HEK293 (cell line): ENCODE measurements at regions not wholly inside any gene's neighbourhood (a gene's known extent, or its start where the extent isn't known, plus 50 kb on each side); places are given as distances from the start of the nearest gene placed in this dataset.

Experiments used
- CTCF ChIA-PET: fragments of 350-600 bp; formaldehyde crosslinking; extraction: SDS; loops from one replicate; lab custom pipeline; 2021; ENCODE audit warnings: antibody characterized with exemption; lab: Yijun Ruan, JAX
- POLR2A ChIA-PET: fragments of 300-600 bp; formaldehyde crosslinking; extraction: SDS; loops from one replicate; lab custom pipeline; 2020; ENCODE audit warnings: antibody characterized with exemption, inconsistent platforms; lab: Yijun Ruan, JAX
- H3K27ac ChIP-seq: fragments of 200-500 bp; sonication (Bioruptor generic); 2 replicates; pipeline ENCODE4 v1.5.1; 2014; ENCODE audit warnings: low read depth, low read length, control low read depth, inconsistent platforms; ENCODE audit errors: extremely low read depth
- H3K36me3 ChIP-seq, 2 experiments: fragments of 200-500 bp in 1 of 2; sonication (Bioruptor generic) in 1 of 2; 1 replicate in 1 of 2; 2 replicates in 1 of 2; pipeline ENCODE4 v1.5.1; 2014 to 2017; ENCODE audit warnings: inconsistent platforms in 2 of 2, low read length in 2 of 2; ENCODE audit not compliant: control insufficient read depth in 2 of 2, insufficient read depth in 1 of 2
- H3K4me1 ChIP-seq: fragments of 200-500 bp; sonication (Bioruptor generic); 2 replicates; pipeline ENCODE4 v1.5.1; 2014; ENCODE audit warnings: mild to moderate bottlenecking, low read length, inconsistent platforms; ENCODE audit not compliant: control insufficient read depth, insufficient read depth
- H3K4me3 ChIP-seq: 2 replicates; pipeline ENCODE4 v1.5.1; 2011; ENCODE audit warnings: low read depth, mild to moderate bottlenecking, control low read depth, low read length, moderate library complexity
- H3K9me3 ChIP-seq: fragments of 200-500 bp; sonication (Bioruptor generic); 2 replicates; pipeline ENCODE4 v1.5.1; 2014; ENCODE audit warnings: low read depth, low read length, inconsistent platforms; ENCODE audit not compliant: control insufficient read depth, insufficient read depth
- OVOL3 ChIP-seq: fragments of 450-650 bp; formaldehyde crosslinking; IDR thresholded peaks from 2 replicates; pipeline ENCODE4 v1.5.1; 2016; ENCODE audit warnings: missing biosample characterization, missing genetic modification characterization
- PRDM1 ChIP-seq: fragments of 450-650 bp; formaldehyde crosslinking; IDR thresholded peaks from 2 replicates; pipeline ENCODE4; 2016; ENCODE audit warnings: missing biosample characterization, missing genetic modification characterization
- SETDB1 ChIP-seq: IDR thresholded peaks from one replicate; pipeline ENCODE4 v1.6.1; 2017; ENCODE audit warnings: mild to moderate bottlenecking, low read length, moderate library complexity, mixed read lengths; ENCODE audit not compliant: insufficient read length
- TSHZ1 ChIP-seq: fragments of 450-650 bp; formaldehyde crosslinking; IDR thresholded peaks from 2 replicates; pipeline ENCODE4 v1.5.1; 2016; ENCODE audit warnings: missing biosample characterization, missing genetic modification characterization, borderline replicate concordance
- ZBTB1 ChIP-seq: fragments of 450-650 bp; formaldehyde crosslinking; IDR thresholded peaks from 2 replicates; pipeline ENCODE4 v1.5.1; 2016; ENCODE audit warnings: missing biosample characterization, missing genetic modification characterization
- ZBTB8A ChIP-seq: fragments of 450-650 bp; formaldehyde crosslinking; IDR thresholded peaks from 2 replicates; pipeline ENCODE4 v1.5.1; 2016; ENCODE audit warnings: missing biosample characterization, missing genetic modification characterization
- ZNF138 ChIP-seq: fragments of 450-650 bp; formaldehyde crosslinking; IDR thresholded peaks from 2 replicates; pipeline ENCODE4 v1.5.1; 2016; ENCODE audit warnings: missing biosample characterization, missing genetic modification characterization, borderline replicate concordance
- ZNF202 ChIP-seq: fragments of 450-650 bp; formaldehyde crosslinking; IDR thresholded peaks from 2 replicates; pipeline ENCODE4 v1.5.1; 2016; ENCODE audit warnings: missing biosample characterization, missing genetic modification characterization, borderline replicate concordance
- ZNF23 ChIP-seq: fragments of 450-650 bp; formaldehyde crosslinking; IDR thresholded peaks from 2 replicates; pipeline ENCODE4 v1.5.1; 2016; ENCODE audit warnings: missing biosample characterization, missing genetic modification characterization, borderline replicate concordance
- ZNF248 ChIP-seq: fragments of 450-650 bp; formaldehyde crosslinking; IDR thresholded peaks from 2 replicates; pipeline ENCODE4 v1.5.1; 2017; ENCODE audit warnings: missing biosample characterization, missing genetic modification characterization
- ZNF416 ChIP-seq: fragments of 450-650 bp; formaldehyde crosslinking; IDR thresholded peaks from 2 replicates; pipeline ENCODE4 v1.5.1; 2016; ENCODE audit warnings: missing biosample characterization, missing genetic modification characterization
- ZNF449 ChIP-seq: fragments of 450-650 bp; formaldehyde crosslinking; IDR thresholded peaks from 2 replicates; pipeline ENCODE4 v1.5.1; 2017; ENCODE audit warnings: missing biosample characterization, mild to moderate bottlenecking, missing genetic modification characterization, moderate library complexity
- ZNF473 ChIP-seq: fragments of 450-650 bp; formaldehyde crosslinking; IDR thresholded peaks from 2 replicates; pipeline ENCODE4 v1.5.1; 2017; ENCODE audit warnings: missing biosample characterization, missing genetic modification characterization
- ZNF501 ChIP-seq: fragments of 450-650 bp; formaldehyde crosslinking; IDR thresholded peaks from 2 replicates; pipeline ENCODE4 v1.5.1; 2016; ENCODE audit warnings: missing biosample characterization, missing genetic modification characterization
- ZNF514 ChIP-seq: fragments of 450-650 bp; formaldehyde crosslinking; IDR thresholded peaks from 2 replicates; pipeline ENCODE4 v1.5.1; 2016; ENCODE audit warnings: missing biosample characterization, missing genetic modification characterization
- ZNF555 ChIP-seq: fragments of 450-650 bp; formaldehyde crosslinking; conservative IDR thresholded peaks from 2 replicates; pipeline ENCODE4 v1.5.1; 2017; ENCODE audit warnings: missing biosample characterization, mild to moderate bottlenecking, missing genetic modification characterization, inconsistent platforms
- ZNF654 ChIP-seq: fragments of 450-650 bp; formaldehyde crosslinking; IDR thresholded peaks from 2 replicates; pipeline ENCODE4 v1.5.1; 2016; ENCODE audit warnings: low read depth, missing biosample characterization, missing genetic modification characterization
- ZNF677 ChIP-seq: fragments of 450-650 bp; IDR thresholded peaks from 2 replicates; pipeline ENCODE4 v1.5.0; 2018; ENCODE audit warnings: missing biosample characterization, mild to moderate bottlenecking, missing genetic modification characterization, moderate library complexity
- ZNF704 ChIP-seq: fragments of 450-650 bp; formaldehyde crosslinking; IDR thresholded peaks from 2 replicates; pipeline ENCODE4 v1.5.1; 2016; ENCODE audit warnings: missing biosample characterization, missing genetic modification characterization
- ZXDB ChIP-seq: fragments of 450-650 bp; formaldehyde crosslinking; IDR thresholded peaks from 2 replicates; pipeline ENCODE4 v1.5.1; 2016; ENCODE audit warnings: missing biosample characterization, missing genetic modification characterization
- TF ChIP-seq, protein P1 (sequence below): fragments of 450-650 bp; formaldehyde crosslinking; IDR thresholded peaks from 2 replicates; pipeline ENCODE4 v1.5.1; 2016; ENCODE audit warnings: missing biosample characterization, missing genetic modification characterization
- TF ChIP-seq, protein P2 (sequence below): fragments of 450-650 bp; formaldehyde crosslinking; IDR thresholded peaks from 2 replicates; pipeline ENCODE4 v1.5.1; 2017; ENCODE audit warnings: missing biosample characterization, missing genetic modification characterization
- TF ChIP-seq, protein P3 (sequence below): fragments of 450-650 bp; formaldehyde crosslinking; IDR thresholded peaks from 2 replicates; pipeline ENCODE4 v1.5.1; 2016; ENCODE audit warnings: missing biosample characterization, missing genetic modification characterization

- TF ChIP-seq, protein P1, sequence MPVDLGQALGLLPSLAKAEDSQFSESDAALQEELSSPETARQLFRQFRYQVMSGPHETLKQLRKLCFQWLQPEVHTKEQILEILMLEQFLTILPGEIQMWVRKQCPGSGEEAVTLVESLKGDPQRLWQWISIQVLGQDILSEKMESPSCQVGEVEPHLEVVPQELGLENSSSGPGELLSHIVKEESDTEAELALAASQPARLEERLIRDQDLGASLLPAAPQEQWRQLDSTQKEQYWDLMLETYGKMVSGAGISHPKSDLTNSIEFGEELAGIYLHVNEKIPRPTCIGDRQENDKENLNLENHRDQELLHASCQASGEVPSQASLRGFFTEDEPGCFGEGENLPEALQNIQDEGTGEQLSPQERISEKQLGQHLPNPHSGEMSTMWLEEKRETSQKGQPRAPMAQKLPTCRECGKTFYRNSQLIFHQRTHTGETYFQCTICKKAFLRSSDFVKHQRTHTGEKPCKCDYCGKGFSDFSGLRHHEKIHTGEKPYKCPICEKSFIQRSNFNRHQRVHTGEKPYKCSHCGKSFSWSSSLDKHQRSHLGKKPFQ (tag by site-specific recombination) = no peak
- TF ChIP-seq, protein P2, sequence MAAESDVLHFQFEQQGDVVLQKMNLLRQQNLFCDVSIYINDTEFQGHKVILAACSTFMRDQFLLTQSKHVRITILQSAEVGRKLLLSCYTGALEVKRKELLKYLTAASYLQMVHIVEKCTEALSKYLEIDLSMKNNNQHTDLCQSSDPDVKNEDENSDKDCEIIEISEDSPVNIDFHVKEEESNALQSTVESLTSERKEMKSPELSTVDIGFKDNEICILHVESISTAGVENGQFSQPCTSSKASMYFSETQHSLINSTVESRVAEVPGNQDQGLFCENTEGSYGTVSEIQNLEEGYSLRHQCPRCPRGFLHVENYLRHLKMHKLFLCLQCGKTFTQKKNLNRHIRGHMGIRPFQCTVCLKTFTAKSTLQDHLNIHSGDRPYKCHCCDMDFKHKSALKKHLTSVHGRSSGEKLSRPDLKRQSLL (tag by site-specific recombination) = no peak
These were observed 325.4 kb downstream of the PID1 start (continued) for GRCh38 chr2:228945710-228946109.

DNA sequence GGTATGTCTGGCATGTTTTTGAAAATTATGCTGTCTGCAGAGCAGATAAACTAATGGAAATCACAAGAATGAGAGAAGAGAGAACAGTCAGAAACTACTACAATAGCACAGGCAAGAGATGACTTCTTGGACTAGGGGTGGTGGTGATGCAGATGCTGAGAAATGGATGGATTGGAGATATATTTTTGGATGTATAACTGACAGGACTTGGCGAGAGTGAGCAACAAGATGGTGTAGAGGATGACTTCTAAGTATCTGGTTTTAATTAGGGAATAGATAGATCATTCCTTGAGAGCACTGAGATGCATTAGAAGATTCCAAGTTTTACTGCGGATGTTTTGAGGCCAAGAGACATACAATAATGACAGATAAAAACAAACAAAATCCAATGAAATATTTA, 328.2 kb downstream of the PID1 start:
- Histone ChIP-seq H3K4me1 (no peaks in the 10 kb centered on the region), H3K36me3 (no peaks in the 10 kb centered on the region), H3K4me3 (no peak overlapping the region), H3K9me3 (no peaks in the 10 kb centered on the region), H3K27ac (no peak overlapping the region)
- ChIA-PET CTCF (no interaction called here), POLR2A (no interaction called here)
- TF ChIP-seq OVOL3 (no peak), ZNF514 (no peak), PRDM1 (no peak), TSHZ1 (no peak), ZNF677 (tag by site-specific recombination) (no peak), ZNF202 (tag by site-specific recombination) (no peak)

GRCh38 chr2:228938629-228939028, 332.5 kb downstream of the PID1 start:
- Histone ChIP-seq H3K4me1 (no peaks in the 10 kb centered on the region), H3K9me3 (no peaks in the 10 kb centered on the region), H3K27ac (no peak overlapping the region), H3K36me3 (no peaks in the 10 kb centered on the region), H3K4me3 (no peak overlapping the region)
- ChIA-PET CTCF (no interaction called here), POLR2A (no interaction called here)
- TF ChIP-seq ZXDB (no peak), ZNF654 (tag by site-specific recombination) (no peak), ZNF248 (tag by site-specific recombination) (no peak), ZNF416 (tag by site-specific recombination) (no peak), SETDB1 (no peak), ZBTB1 (tag by site-specific recombination) (no peak), ZNF501 (tag by site-specific recombination) (no peak), ZNF473 (tag by site-specific recombination) (no peak), ZBTB8A (tag by site-specific recombination) (no peak), ZNF23 (tag by site-specific recombination) (no peak), ZNF704 (tag by site-specific recombination) (no peak), ZNF555 (no peak), ZNF138 (no peak), ZNF449 (tag by site-specific recombination) (no peak)
- TF ChIP-seq, protein P3, sequence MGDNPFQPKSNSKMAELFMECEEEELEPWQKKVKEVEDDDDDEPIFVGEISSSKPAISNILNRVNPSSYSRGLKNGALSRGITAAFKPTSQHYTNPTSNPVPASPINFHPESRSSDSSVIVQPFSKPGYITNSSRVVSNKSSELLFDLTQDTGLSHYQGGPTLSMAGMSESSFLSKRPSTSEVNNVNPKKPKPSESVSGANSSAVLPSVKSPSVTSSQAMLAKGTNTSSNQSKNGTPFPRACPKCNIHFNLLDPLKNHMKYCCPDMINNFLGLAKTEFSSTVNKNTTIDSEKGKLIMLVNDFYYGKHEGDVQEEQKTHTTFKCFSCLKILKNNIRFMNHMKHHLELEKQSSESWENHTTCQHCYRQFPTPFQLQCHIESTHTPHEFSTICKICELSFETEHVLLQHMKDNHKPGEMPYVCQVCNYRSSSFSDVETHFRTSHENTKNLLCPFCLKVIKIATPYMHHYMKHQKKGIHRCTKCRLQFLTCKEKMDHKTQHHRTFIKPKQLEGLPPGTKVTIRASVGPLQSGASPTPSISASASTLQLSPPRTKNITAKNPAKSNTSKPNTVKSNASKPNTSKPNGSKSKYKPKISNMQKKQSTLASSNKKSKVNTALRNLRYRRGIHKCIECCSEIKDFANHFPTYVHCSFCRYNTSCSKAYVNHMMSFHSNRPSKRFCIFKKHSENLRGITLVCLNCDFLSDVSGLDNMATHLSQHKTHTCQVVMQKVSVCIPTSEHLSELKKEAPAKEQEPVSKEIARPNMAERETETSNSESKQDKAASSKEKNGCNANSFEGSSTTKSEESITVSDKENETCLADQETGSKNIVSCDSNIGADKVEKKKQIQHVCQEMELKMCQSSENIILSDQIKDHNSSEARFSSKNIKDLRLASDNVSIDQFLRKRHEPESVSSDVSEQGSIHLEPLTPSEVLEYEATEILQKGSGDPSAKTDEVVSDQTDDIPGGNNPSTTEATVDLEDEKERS = no peak
